ENCODE measurements at regions not wholly inside any gene's neighbourhood (a gene's known extent, or its start where the extent isn't known, plus 50 kb on each side); places are given as distances from the start of the nearest gene placed in this dataset.

GRCh38 chr6:134117409-134117808 lies 65.0 kb upstream of the SLC2A12 start:
- TF ChIP-seq EZH2 (IDR thresholded peaks at IDR 0.05; ENCODE audit: low read length), result no peak
- TF ChIP-seq CTCF (optimal IDR thresholded peaks at IDR 0.05 in 1 of 3, IDR thresholded peaks at IDR 0.05 in 1 of 3, conservative IDR thresholded peaks at IDR 0.05 in 1 of 3; ENCODE audit: extremely low read depth in 1 of 3, insufficient read depth in 2 of 3, low read length in 3 of 3), result no peak
- Histone ChIP-seq H3K36me3 (ENCODE audit: control insufficient read depth in 2 of 2, extremely low read depth in 1 of 2, insufficient read depth in 2 of 2, low read length in 2 of 2) (no peaks in the 10 kb centered on the region), H2AFZ (ENCODE audit: control insufficient read depth, low read length) (no peak overlapping the region), H3K4me1 (ENCODE audit: control insufficient read depth, extremely low read depth, insufficient read depth, low read length) (no peaks in the 10 kb centered on the region), H3K9ac (ENCODE audit: control insufficient read depth, extremely low read depth, insufficient read depth, low read length) (no peak overlapping the region), H3K4me2 (ENCODE audit: control insufficient read depth, extremely low read depth, insufficient read depth, low read depth, low read length) (no peak overlapping the region), H4K20me1 (ENCODE audit: control insufficient read depth, extremely low read depth, insufficient read depth, low read length) (no peaks in the 10 kb centered on the region), H3K9me1 (ENCODE audit: control insufficient read depth, extremely low read depth, insufficient read depth, low read length) (no peaks in the 10 kb centered on the region), H3K79me2 (ENCODE audit: control insufficient read depth, insufficient read depth, low read length) (no peaks in the 10 kb centered on the region), H3K9me3 (ENCODE audit: control insufficient read depth, low read depth, low read length) (no peaks in the 10 kb centered on the region), H3K27me3 (ENCODE audit: control insufficient read depth, extremely low read depth, insufficient read depth, low read length) (peaks cover 6% of the 10 kb centered on the region), H3K27ac (ENCODE audit: control insufficient read depth, insufficient read depth, low read length) (no peak overlapping the region), H3K4me3 (ENCODE audit: control insufficient read depth in 2 of 3, extremely low read depth in 1 of 3, insufficient read depth in 2 of 3, low read depth in 1 of 3, low read length in 3 of 3) (no peak overlapping the region)
- no peak for FAIRE-seq
- no peak for DNase-seq (ENCODE audit: low read depth, low spot score)
- dilution Hi-C loops (cut with MboI; ENCODE audit: extremely low pct_ligation_motif_present, low sequenced_read_pairs), result no loop called here

- no peaks in the 10 kb centered on the region for H4K20me1 ChIP-seq (ENCODE audit: control insufficient read depth, extremely low read depth, insufficient read depth, low read length)
- H3K4me2 ChIP-seq (ENCODE audit: control insufficient read depth, extremely low read depth, insufficient read depth, low read depth, low read length), result no peak overlapping the region
- TF ChIP-seq EZH2 (IDR thresholded peaks at IDR 0.05; ENCODE audit: low read length) (no peak), CTCF (optimal IDR thresholded peaks at IDR 0.05 in 1 of 3, IDR thresholded peaks at IDR 0.05 in 1 of 3, conservative IDR thresholded peaks at IDR 0.05 in 1 of 3; ENCODE audit: extremely low read depth in 1 of 3, insufficient read depth in 2 of 3, low read length in 3 of 3) (no peak)
- H3K9ac ChIP-seq (ENCODE audit: control insufficient read depth, extremely low read depth, insufficient read depth, low read length), result no peak overlapping the region
- no peak overlapping the region for H2AFZ ChIP-seq (ENCODE audit: control insufficient read depth, low read length)
- H3K79me2 ChIP-seq (ENCODE audit: control insufficient read depth, insufficient read depth, low read length), result no peaks in the 10 kb centered on the region
- H3K4me1 ChIP-seq (ENCODE audit: control insufficient read depth, extremely low read depth, insufficient read depth, low read length), result no peaks in the 10 kb centered on the region
- dilution Hi-C loops (cut with MboI; ENCODE audit: extremely low pct_ligation_motif_present, low sequenced_read_pairs), result no loop called here
- H3K27ac ChIP-seq (ENCODE audit: control insufficient read depth, insufficient read depth, low read length), result no peak overlapping the region
- H3K4me3 ChIP-seq (ENCODE audit: control insufficient read depth in 2 of 3, extremely low read depth in 1 of 3, insufficient read depth in 2 of 3, low read depth in 1 of 3, low read length in 3 of 3), result no peak overlapping the region
- no peaks in the 10 kb centered on the region for H3K9me3 ChIP-seq (ENCODE audit: control insufficient read depth, low read depth, low read length)
- H3K9me1 ChIP-seq (ENCODE audit: control insufficient read depth, extremely low read depth, insufficient read depth, low read length), result no peaks in the 10 kb centered on the region
- H3K36me3 ChIP-seq (ENCODE audit: control insufficient read depth in 2 of 2, extremely low read depth in 1 of 2, insufficient read depth in 2 of 2, low read length in 2 of 2), result no peaks in the 10 kb centered on the region
- DNase-seq (ENCODE audit: low read depth, low spot score) (no peak), FAIRE-seq (no peak)
- H3K27me3 ChIP-seq (ENCODE audit: control insufficient read depth, extremely low read depth, insufficient read depth, low read length), result peaks cover 6% of the 10 kb centered on the region
Measured at GRCh38 chr6:134115715-134116074, 63.3 kb upstream of the SLC2A12 start.
